GM12878 (cell line): ENCODE measurements at regions not wholly inside any gene's neighbourhood (a gene's known extent, or its start where the extent isn't known, plus 50 kb on each side); places are given as distances from the start of the nearest gene placed in this dataset.

Experiments used
- CEBPB ChIP-seq, 2 experiments: fragments of 150-350 bp in 1 of 2; IDR thresholded peaks; 2 replicates each; pipeline ENCODE4 v1.6.1; 2012 to 2014; ENCODE audit warnings: low read depth in 2 of 2, low read length in 2 of 2, borderline replicate concordance in 1 of 2, inconsistent platforms in 1 of 2
- ESRRA ChIP-seq: IDR thresholded peaks from 2 replicates; pipeline ENCODE4 v1.6.1; 2012; ENCODE audit warnings: mild to moderate bottlenecking, low read length, improper control_type of control experiment
- HDGF ChIP-seq: fragments of 450-650 bp; IDR thresholded peaks from 2 replicates; pipeline ENCODE4 v1.6.1; 2016; ENCODE audit warnings: antibody characterized with exemption
- PAX5 ChIP-seq: IDR thresholded peaks from 2 replicates; pipeline ENCODE4 v1.6.1; 2011; ENCODE audit warnings: low read depth, low read length, borderline replicate concordance
- PML ChIP-seq: IDR thresholded peaks from 2 replicates; pipeline ENCODE4 v1.6.1; 2012; ENCODE audit warnings: low read length, inconsistent platforms
- RAD51 ChIP-seq: fragments of 450-650 bp; IDR thresholded peaks from 2 replicates; pipeline ENCODE4 v1.6.1; 2016; ENCODE audit warnings: moderate library complexity, mild to moderate bottlenecking, inconsistent platforms
- RUNX3 ChIP-seq: IDR thresholded peaks from 2 replicates; pipeline ENCODE4 v1.6.1; 2012; ENCODE audit warnings: low read length, inconsistent platforms
- TBL1XR1 ChIP-seq: IDR thresholded peaks from 2 replicates; pipeline ENCODE4 v1.6.1; 2012; ENCODE audit warnings: low read depth, low read length, improper control_type of control experiment
- TF ChIP-seq, protein P1 (sequence below): fragments of 450-650 bp; formaldehyde crosslinking; IDR thresholded peaks from 2 replicates; pipeline ENCODE4 v1.5.0; 2022; ENCODE audit warnings: mild to moderate bottlenecking, missing genetic modification characterization
- TF ChIP-seq, protein P2 (sequence below): fragments of 450-650 bp; formaldehyde crosslinking; IDR thresholded peaks from 2 replicates; pipeline ENCODE4 v1.4.0; 2020; ENCODE audit warnings: mild to moderate bottlenecking, moderate library complexity

DNA sequence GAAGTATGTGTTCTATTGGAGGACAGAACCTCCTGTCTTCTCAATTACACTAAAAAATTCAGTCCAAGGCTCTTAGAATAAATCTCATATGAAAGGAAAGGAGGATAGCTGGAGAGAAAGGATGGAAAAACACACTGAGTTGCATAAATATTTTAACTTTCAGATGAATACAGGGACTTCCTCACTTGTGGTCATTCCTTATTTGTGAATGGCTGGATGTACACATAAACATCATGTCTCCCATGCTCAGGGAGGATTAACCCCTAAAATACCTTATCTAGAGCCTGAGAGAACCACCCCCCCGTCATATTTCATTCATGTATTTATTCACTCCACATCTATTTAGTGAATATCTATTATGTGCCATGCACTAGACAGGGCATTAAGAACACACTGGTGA is 217.6 kb upstream of the CITED2 start (continued):
- TF ChIP-seq, protein P1, sequence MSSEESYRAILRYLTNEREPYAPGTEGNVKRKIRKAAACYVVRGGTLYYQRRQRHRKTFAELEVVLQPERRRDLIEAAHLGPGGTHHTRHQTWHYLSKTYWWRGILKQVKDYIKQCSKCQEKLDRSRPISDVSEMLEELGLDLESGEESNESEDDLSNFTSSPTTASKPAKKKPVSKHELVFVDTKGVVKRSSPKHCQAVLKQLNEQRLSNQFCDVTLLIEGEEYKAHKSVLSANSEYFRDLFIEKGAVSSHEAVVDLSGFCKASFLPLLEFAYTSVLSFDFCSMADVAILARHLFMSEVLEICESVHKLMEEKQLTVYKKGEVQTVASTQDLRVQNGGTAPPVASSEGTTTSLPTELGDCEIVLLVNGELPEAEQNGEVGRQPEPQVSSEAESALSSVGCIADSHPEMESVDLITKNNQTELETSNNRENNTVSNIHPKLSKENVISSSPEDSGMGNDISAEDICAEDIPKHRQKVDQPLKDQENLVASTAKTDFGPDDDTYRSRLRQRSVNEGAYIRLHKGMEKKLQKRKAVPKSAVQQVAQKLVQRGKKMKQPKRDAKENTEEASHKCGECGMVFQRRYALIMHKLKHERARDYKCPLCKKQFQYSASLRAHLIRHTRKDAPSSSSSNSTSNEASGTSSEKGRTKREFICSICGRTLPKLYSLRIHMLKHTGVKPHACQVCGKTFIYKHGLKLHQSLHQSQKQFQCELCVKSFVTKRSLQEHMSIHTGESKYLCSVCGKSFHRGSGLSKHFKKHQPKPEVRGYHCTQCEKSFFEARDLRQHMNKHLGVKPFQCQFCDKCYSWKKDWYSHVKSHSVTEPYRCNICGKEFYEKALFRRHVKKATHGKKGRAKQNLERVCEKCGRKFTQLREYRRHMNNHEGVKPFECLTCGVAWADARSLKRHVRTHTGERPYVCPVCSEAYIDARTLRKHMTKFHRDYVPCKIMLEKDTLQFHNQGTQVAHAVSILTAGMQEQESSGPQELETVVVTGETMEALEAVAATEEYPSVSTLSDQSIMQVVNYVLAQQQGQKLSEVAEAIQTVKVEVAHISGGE, result no peak
- TF ChIP-seq CEBPB (IDR thresholded peaks at IDR 0.05; ENCODE audit: borderline replicate concordance in 1 of 2, low read depth in 2 of 2, low read length in 2 of 2) (no peak), RUNX3 (no peak), RAD51 (no peak), TBL1XR1 (no peak), PML (no peak), ESRRA (no peak), PAX5 (no peak), HDGF (no peak)
- TF ChIP-seq, protein P2, sequence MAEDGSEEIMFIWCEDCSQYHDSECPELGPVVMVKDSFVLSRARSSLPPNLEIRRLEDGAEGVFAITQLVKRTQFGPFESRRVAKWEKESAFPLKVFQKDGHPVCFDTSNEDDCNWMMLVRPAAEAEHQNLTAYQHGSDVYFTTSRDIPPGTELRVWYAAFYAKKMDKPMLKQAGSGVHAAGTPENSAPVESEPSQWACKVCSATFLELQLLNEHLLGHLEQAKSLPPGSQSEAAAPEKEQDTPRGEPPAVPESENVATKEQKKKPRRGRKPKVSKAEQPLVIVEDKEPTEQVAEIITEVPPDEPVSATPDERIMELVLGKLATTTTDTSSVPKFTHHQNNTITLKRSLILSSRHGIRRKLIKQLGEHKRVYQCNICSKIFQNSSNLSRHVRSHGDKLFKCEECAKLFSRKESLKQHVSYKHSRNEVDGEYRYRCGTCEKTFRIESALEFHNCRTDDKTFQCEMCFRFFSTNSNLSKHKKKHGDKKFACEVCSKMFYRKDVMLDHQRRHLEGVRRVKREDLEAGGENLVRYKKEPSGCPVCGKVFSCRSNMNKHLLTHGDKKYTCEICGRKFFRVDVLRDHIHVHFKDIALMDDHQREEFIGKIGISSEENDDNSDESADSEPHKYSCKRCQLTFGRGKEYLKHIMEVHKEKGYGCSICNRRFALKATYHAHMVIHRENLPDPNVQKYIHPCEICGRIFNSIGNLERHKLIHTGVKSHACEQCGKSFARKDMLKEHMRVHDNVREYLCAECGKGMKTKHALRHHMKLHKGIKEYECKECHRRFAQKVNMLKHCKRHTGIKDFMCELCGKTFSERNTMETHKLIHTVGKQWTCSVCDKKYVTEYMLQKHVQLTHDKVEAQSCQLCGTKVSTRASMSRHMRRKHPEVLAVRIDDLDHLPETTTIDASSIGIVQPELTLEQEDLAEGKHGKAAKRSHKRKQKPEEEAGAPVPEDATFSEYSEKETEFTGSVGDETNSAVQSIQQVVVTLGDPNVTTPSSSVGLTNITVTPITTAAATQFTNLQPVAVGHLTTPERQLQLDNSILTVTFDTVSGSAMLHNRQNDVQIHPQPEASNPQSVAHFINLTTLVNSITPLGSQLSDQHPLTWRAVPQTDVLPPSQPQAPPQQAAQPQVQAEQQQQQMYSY (CRISPR knock-in tag), result no peak
- TF ChIP-seq, all 136 proteins: peak for 0
